Heart left ventricle (tissue), 16 donors: ENCODE measurements at regions not wholly inside any gene's neighbourhood (a gene's known extent, or its start where the extent isn't known, plus 50 kb on each side); places are given as distances from the start of the nearest gene placed in this dataset.

ENCODE experiments used
- ATAC-seq, 4 donors: fragments of 200-7000 bp; cut with Tn5 transposase; one replicate each; pipeline ENCODE4 v1.9.1; 2020 to 2022; ENCODE audit warnings: moderate library complexity in 4 of 4, mild to moderate bottlenecking in 3 of 4, moderate number of reproducible peaks in 1 of 4
- DNase-seq, 5 donors: peaks; one replicate each; pipeline ENCODE4 v3.0.0-alpha.2; 2020
- H3K27ac ChIP-seq, 12 donors: fragments of 200-600 bp; sonication (generic) in 4 of 12; one replicate each; pipeline versions ENCODE4 v1.5.0 to v1.8.0; 2016 to 2022; ENCODE audit warnings: mild to moderate bottlenecking in 2 of 12
- H3K27me3 ChIP-seq, 9 donors: fragments of 200-600 bp; sonication (generic) in 2 of 9; one replicate each; pipeline versions ENCODE4 v1.5.1 to v1.8.0; 2016 to 2022; ENCODE audit warnings: mild to moderate bottlenecking in 3 of 9
- H3K36me3 ChIP-seq, 9 donors: fragments of 200-600 bp; sonication (generic) in 2 of 9; one replicate each; pipeline versions ENCODE4 v1.5.0 to v1.8.0; 2018 to 2022; ENCODE audit warnings: mild to moderate bottlenecking in 2 of 9
- H3K4me1 ChIP-seq, 12 donors: fragments of 200-600 bp; sonication (generic) in 4 of 12; one replicate each; pipeline versions ENCODE4 v1.5.0 to v1.8.0; 2016 to 2022; ENCODE audit warnings: mild to moderate bottlenecking in 3 of 12
- H3K4me3 ChIP-seq, 12 donors: fragments of 200-600 bp; sonication (generic) in 4 of 12; one replicate each; pipeline versions ENCODE4 v1.5.0 to v1.8.0; 2017 to 2022; ENCODE audit warnings: mild to moderate bottlenecking in 9 of 12, moderate library complexity in 4 of 12
- H3K9me3 ChIP-seq, 12 donors: fragments of 200-600 bp; sonication (generic) in 4 of 12; one replicate each; pipeline versions ENCODE4 v1.5.0 to v1.8.0; 2016 to 2022; ENCODE audit warnings: mild to moderate bottlenecking in 1 of 12
- POLR2A ChIP-seq, 2 donors: fragments of 450-650 bp; IDR thresholded peaks; one replicate each; pipeline ENCODE4 v1.6.1; 2017; ENCODE audit warnings: antibody characterized with exemption in 2 of 2, mild to moderate bottlenecking in 2 of 2, moderate library complexity in 2 of 2
- WGBS, 4 donors: extraction: QIAGEN DNeasy Blood & Tissue Kit in 2 of 4; methylation state at CpG; one replicate each; pipeline versions ENCODE4 v1.1.5 to v1.1.7; 2013 to 2018; 5-methylcytosine and 5-hydroxymethylcytosine counted together
- intact Hi-C, 10 donors: fragments of 100-400 bp; cut with DNase I; formaldehyde crosslinking; loops; one replicate each; pipeline versions ENCODE4 v1.11.1 to v1.14.2; 2022
- TF ChIP-seq, protein P1 (sequence below), 12 donors: fragments of 200-600 bp; sonication (generic) in 4 of 12; IDR thresholded peaks; one replicate each; pipeline versions ENCODE4 v1.5.0 to v1.8.0; 2018 to 2022; ENCODE audit warnings: antibody characterized with exemption in 12 of 12, mild to moderate bottlenecking in 5 of 12
- donor health status: ischemic (EF 13 %, LVEDD 7.1; RV severe dilation, severe dysfunction).
- donor health status: healthy with polysubstance abuse.
- donor health status: DM: no; HTN: yes; CAD: no.
- donor health status: DM: no; HTN: no; CAD: no.
- donor health status: ischemic (EF 25% LVEDD 6.9; RV normal size, moderate dysfunction).
- donor health status: ischemic (EF 25% LVEDD 5.7; RV mildly dilated, moderate dysfunction).
- donor health status: healthy.
- donor health status: DM: yes; HTN: yes; CAD: no.
- donor health status: ischemic (EF 35%, LVEDD 5.7; RV mildly dilated, moderate dysfunction).
- donor health status: nonischemic (EF 11% LVEDD 7.7; RV severe dilation, severe dysfunction).
- donor health status: DM: yes; HTN: yes; CAD: no.
- donor health status: PGD.
- donor health status: ischemic (EF 29% LVEDD 5.4; RV normal size, mild dysfunction).
- donor health status: nonischemic (EF 23%, LVEDD 6.1; RV moderate dilation, normal function).

DNA sequence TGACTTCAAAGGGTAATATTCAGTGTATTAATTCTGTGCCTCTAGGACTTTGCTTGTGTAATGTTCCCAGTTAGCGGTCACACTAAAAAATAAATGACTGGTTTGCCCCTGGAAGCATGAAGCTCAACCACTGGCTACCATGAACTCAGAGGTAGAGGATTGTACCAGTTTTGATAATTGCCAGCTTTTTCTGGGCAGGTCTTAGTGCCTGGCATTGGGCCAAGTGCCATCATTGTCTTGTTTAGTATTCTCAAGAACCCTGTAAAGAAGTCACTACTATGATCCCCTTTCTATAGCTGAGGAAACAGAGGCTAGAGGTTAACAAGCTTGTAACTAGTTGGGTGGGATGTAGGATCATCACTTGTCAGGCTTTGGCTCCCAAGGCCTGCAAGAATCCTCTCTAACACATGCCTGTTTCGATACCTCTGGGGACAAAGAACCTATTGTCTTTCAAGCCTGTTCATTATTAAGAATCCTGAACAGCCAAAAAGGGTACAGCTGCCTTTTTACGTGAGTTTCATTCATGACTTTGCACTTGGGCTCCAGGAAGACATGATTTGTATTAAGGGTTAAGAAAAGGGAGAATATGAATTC is 121.9 kb upstream of the JUN start:
- ATAC-seq (no peak), DNase-seq (no peak)
- 76 to 82% (median 81%) methylated on average over 3 of the region's 3 CpGs for WGBS, 4 donors
- intact Hi-C loops, result loop anchor here (2.0 to 10.0 kb wide), 12 partner anchors 91 to 849 kb away; partner anchors contain the start of genes FGGY (in 4 of the 10) and JUN (in 3 of the 10)
- Histone ChIP-seq H3K27ac (no peak overlapping the region), H3K4me3 (no peak overlapping the region), H3K9me3 (no peaks in the 10 kb centered on the region), H3K27me3 (no peaks in the 10 kb centered on the region), H3K36me3 (no peaks in the 10 kb centered on the region), H3K4me1 (peaks cover 0 to 35% (median 6%) of the 10 kb centered on the region in 12 donors)
- TF ChIP-seq, protein P1, sequence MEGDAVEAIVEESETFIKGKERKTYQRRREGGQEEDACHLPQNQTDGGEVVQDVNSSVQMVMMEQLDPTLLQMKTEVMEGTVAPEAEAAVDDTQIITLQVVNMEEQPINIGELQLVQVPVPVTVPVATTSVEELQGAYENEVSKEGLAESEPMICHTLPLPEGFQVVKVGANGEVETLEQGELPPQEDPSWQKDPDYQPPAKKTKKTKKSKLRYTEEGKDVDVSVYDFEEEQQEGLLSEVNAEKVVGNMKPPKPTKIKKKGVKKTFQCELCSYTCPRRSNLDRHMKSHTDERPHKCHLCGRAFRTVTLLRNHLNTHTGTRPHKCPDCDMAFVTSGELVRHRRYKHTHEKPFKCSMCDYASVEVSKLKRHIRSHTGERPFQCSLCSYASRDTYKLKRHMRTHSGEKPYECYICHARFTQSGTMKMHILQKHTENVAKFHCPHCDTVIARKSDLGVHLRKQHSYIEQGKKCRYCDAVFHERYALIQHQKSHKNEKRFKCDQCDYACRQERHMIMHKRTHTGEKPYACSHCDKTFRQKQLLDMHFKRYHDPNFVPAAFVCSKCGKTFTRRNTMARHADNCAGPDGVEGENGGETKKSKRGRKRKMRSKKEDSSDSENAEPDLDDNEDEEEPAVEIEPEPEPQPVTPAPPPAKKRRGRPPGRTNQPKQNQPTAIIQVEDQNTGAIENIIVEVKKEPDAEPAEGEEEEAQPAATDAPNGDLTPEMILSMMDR (IDR thresholded peaks at IDR 0.05), result no peak
- TF ChIP-seq POLR2A (IDR thresholded peaks at IDR 0.05), result no peak

DNA sequence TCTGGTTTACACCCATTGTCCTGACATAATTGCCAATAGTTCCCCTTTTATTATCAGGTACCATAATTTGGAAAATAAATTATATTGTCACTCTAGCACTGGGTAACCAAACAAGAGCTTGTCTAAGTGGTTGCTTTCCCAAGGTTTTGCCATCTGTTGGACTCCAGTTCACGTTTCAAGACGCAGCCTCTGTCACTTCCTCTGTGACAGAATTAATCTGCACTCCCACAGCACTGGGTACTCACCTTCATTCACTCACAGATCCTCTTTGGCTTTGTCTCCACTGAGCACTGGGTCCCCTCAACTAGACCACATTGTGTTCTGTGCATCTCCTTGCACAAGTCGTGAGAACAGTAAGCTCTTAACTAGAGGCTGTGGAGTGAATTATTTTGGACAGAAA is 123.6 kb upstream of the JUN start:
- DNase-seq (no peak), ATAC-seq (no peak)
- WGBS, 4 donors, result 65 to 77% (median 72%) methylated on average over 3 of the region's 3 CpGs
- no peaks in the 10 kb centered on the region for H3K9me3 ChIP-seq
- peaks cover 0 to 29% (median 6%) of the 10 kb centered on the region in 12 donors for H3K4me1 ChIP-seq
- intact Hi-C loops, result loop anchor here (10.0 kb wide), 11 partner anchors 93 to 847 kb away; partner anchors contain the start of genes FGGY (in 4 of the 10) and JUN (in 3 of the 10)
- H3K27me3 ChIP-seq, result no peaks in the 10 kb centered on the region
- TF ChIP-seq, protein P1 (IDR thresholded peaks at IDR 0.05), result no peak
- TF ChIP-seq POLR2A (IDR thresholded peaks at IDR 0.05), result no peak
- no peak overlapping the region for H3K4me3 ChIP-seq
- H3K36me3 ChIP-seq, result no peaks in the 10 kb centered on the region
- H3K27ac ChIP-seq, result no peak overlapping the region

DNA sequence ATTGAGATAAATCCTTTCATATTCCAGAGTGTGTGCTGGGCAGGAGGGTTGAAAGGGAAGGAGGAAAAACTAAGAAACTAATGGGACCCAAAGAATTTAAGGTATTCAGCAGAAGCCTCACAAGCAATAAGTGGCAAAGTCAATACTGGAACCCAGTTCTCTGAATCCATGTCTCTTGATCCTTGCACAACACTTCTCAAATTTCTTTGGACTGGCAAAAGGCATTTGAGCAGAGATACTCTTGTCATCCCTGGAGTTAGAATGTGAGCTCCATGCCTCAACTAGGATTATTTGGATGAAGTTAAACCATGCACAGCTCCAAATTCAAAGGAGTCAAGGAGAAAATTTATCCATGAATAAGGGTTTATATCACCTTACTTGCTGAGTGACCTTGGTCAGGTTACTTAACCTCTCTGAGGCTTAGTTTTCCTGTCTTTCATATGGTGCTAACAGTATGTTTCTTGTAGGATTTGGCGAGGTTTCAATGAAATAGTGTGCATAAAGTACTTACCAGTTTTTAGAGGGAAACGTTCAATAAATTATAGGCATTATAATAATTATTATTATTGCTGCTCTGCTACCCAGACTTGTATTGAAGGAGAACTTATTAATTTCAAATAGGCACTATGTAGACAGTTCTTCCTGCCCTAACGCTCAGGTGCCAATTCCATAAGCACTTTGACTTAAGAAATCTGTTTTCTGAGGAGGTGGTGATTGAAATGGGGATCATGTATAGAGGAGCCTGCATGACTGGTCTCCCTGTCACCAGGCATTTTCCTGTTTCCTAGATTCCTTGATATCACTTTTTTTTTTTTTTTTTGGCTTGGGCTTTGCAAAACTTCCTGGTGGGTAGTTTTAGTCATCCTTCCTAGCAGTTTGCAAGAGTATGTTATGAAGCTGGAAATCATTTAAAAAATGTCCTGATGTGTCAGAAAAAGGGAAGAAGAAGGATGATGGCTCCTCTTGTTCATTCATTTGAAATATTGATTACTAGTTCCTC is 125.0 kb upstream of the JUN start:
- H3K4me1 ChIP-seq, result peaks cover 0 to 20% (median 5%) of the 10 kb centered on the region in 12 donors

More for the DNA sequence above, 125.0 kb upstream of the JUN start:
- intact Hi-C loops, result loop anchor here (10.0 kb wide), 11 partner anchors 94 to 846 kb away; partner anchors contain the start of genes FGGY (in 4 of the 10) and JUN (in 3 of the 10)
- no peaks in the 10 kb centered on the region for H3K27me3 ChIP-seq
- ATAC-seq (no peak), DNase-seq (no peak)
- H3K9me3 ChIP-seq, result no peaks in the 10 kb centered on the region
- no peak for TF ChIP-seq POLR2A (IDR thresholded peaks at IDR 0.05)
- TF ChIP-seq, protein P1 (IDR thresholded peaks at IDR 0.05), result no peak
- H3K27ac ChIP-seq, result no peak overlapping the region
- 69 to 81% (median 76%) methylated on average over 3 of the region's 3 CpGs for WGBS, 4 donors
- no peak overlapping the region for H3K4me3 ChIP-seq
- H3K36me3 ChIP-seq, result no peaks in the 10 kb centered on the region
